ENCODE measurements at regions not wholly inside any gene's neighbourhood (a gene's known extent, or its start where the extent isn't known, plus 50 kb on each side); places are given as distances from the start of the nearest gene placed in this dataset.
A peak's percentile ranks its signal among the peaks of the same experiment; 100 is the strongest.

DNA sequence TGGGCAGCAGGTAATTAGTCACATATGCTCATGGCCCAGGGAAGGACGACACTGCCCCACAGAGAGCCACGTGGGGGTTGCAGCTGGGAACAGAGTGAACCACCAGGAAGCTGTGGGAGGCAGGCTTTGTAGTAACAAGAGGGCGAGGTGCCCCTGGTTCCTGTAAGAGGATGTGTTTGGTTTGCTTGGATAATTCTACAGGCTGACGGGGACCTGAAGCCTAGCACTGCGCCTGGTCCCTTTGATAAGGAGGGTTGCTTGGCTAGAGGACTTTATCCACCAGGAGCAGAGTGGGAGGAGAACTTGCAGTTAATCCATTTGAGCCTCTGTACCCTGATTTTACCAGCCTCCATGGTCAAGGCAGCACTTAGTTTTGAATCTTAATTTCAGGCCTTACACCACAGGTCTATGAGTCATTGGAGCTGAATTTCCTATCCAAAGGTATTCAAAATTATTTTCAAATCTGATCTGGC lies 67.4 kb upstream of the CLDN10 start (continued):
- TF ChIP-seq, protein P1, sequence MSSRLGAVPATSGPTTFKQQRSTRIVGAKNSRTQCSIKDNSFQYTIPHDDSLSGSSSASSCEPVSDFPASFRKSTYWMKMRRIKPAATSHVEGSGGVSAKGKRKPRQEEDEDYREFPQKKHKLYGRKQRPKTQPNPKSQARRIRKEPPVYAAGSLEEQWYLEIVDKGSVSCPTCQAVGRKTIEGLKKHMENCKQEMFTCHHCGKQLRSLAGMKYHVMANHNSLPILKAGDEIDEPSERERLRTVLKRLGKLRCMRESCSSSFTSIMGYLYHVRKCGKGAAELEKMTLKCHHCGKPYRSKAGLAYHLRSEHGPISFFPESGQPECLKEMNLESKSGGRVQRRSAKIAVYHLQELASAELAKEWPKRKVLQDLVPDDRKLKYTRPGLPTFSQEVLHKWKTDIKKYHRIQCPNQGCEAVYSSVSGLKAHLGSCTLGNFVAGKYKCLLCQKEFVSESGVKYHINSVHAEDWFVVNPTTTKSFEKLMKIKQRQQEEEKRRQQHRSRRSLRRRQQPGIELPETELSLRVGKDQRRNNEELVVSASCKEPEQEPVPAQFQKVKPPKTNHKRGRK (tag; IDR thresholded peaks at IDR 0.05): no peak
- TF ChIP-seq NCOA1 (IDR thresholded peaks at IDR 0.05; ENCODE audit: low read depth) (no peak), HDAC2 (IDR thresholded peaks at IDR 0.05) (peak; percentile 79), MLLT1 (IDR thresholded peaks at IDR 0.05) (no peak), GTF2E2 (tag; IDR thresholded peaks at IDR 0.05) (no peak), RFX1 (IDR thresholded peaks at IDR 0.05) (no peak), CBFA2T2 (conservative IDR thresholded peaks at IDR 0.05) (peak; percentile 92), ZNF165 (CRISPR knock-in tag; IDR thresholded peaks at IDR 0.05; ENCODE audit: borderline replicate concordance) (no peak)
- TF ChIP-seq, protein P2, sequence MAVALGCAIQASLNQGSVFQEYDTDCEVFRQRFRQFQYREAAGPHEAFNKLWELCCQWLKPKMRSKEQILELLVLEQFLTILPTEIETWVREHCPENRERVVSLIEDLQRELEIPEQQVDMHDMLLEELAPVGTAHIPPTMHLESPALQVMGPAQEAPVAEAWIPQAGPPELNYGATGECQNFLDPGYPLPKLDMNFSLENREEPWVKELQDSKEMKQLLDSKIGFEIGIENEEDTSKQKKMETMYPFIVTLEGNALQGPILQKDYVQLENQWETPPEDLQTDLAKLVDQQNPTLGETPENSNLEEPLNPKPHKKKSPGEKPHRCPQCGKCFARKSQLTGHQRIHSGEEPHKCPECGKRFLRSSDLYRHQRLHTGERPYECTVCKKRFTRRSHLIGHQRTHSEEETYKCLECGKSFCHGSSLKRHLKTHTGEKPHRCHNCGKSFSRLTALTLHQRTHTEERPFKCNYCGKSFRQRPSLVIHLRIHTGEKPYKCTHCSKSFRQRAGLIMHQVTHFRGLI (CRISPR knock-in tag; IDR thresholded peaks at IDR 0.05): no peak
- TF ChIP-seq, protein P3, sequence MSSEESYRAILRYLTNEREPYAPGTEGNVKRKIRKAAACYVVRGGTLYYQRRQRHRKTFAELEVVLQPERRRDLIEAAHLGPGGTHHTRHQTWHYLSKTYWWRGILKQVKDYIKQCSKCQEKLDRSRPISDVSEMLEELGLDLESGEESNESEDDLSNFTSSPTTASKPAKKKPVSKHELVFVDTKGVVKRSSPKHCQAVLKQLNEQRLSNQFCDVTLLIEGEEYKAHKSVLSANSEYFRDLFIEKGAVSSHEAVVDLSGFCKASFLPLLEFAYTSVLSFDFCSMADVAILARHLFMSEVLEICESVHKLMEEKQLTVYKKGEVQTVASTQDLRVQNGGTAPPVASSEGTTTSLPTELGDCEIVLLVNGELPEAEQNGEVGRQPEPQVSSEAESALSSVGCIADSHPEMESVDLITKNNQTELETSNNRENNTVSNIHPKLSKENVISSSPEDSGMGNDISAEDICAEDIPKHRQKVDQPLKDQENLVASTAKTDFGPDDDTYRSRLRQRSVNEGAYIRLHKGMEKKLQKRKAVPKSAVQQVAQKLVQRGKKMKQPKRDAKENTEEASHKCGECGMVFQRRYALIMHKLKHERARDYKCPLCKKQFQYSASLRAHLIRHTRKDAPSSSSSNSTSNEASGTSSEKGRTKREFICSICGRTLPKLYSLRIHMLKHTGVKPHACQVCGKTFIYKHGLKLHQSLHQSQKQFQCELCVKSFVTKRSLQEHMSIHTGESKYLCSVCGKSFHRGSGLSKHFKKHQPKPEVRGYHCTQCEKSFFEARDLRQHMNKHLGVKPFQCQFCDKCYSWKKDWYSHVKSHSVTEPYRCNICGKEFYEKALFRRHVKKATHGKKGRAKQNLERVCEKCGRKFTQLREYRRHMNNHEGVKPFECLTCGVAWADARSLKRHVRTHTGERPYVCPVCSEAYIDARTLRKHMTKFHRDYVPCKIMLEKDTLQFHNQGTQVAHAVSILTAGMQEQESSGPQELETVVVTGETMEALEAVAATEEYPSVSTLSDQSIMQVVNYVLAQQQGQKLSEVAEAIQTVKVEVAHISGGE (CRISPR knock-in tag; IDR thresholded peaks at IDR 0.05): peak in 1 of 3 experiments; percentile 44; a peak in 1 of 6 replicates
- TF ChIP-seq, protein P4, sequence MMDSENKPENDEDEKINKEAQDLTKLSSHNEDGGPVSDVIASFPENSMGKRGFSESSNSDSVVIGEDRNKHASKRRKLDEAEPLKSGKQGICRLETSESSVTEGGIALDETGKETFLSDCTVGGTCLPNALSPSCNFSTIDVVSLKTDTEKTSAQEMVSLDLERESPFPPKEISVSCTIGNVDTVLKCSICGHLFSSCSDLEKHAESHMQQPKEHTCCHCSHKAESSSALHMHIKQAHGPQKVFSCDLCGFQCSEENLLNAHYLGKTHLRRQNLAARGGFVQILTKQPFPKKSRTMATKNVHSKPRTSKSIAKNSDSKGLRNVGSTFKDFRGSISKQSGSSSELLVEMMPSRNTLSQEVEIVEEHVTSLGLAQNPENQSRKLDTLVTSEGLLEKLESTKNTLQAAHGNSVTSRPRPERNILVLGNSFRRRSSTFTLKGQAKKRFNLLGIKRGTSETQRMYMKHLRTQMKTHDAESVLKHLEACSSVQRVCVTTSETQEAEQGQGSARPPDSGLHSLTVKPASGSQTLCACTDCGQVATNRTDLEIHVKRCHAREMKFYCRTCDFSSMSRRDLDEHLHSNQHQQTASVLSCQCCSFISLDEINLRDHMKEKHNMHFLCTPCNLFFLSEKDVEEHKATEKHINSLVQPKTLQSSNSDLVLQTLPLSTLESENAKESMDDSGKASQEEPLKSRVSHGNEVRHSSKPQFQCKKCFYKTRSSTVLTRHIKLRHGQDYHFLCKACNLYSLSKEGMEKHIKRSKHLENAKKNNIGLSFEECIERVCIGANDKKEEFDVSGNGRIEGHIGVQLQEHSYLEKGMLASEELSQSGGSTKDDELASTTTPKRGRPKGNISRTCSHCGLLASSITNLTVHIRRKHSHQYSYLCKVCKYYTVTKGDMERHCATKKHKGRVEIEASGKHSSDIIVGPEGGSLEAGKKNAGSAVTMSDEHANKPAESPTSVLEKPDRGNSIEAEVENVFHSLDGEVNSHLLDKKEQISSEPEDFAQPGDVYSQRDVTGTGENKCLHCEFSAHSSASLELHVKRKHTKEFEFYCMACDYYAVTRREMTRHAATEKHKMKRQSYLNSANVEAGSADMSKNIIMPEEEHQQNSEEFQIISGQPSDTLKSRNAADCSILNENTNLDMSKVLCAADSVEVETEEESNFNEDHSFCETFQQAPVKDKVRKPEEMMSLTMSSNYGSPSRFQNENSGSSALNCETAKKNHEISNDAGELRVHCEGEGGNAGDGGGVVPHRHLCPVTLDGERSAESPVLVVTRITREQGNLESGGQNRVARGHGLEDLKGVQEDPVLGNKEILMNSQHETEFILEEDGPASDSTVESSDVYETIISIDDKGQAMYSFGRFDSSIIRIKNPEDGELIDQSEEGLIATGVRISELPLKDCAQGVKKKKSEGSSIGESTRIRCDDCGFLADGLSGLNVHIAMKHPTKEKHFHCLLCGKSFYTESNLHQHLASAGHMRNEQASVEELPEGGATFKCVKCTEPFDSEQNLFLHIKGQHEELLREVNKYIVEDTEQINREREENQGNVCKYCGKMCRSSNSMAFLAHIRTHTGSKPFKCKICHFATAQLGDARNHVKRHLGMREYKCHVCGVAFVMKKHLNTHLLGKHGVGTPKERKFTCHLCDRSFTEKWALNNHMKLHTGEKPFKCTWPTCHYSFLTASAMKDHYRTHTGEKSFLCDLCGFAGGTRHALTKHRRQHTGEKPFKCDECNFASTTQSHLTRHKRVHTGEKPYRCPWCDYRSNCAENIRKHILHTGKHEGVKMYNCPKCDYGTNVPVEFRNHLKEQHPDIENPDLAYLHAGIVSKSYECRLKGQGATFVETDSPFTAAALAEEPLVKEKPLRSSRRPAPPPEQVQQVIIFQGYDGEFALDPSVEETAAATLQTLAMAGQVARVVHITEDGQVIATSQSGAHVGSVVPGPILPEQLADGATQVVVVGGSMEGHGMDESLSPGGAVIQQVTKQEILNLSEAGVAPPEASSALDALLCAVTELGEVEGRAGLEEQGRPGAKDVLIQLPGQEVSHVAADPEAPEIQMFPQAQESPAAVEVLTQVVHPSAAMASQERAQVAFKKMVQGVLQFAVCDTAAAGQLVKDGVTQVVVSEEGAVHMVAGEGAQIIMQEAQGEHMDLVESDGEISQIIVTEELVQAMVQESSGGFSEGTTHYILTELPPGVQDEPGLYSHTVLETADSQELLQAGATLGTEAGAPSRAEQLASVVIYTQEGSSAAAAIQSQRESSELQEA (IDR thresholded peaks at IDR 0.05; ENCODE audit: low read depth): no peak
